ENCODE measurements at regions not wholly inside any gene's neighbourhood (a gene's known extent, or its start where the extent isn't known, plus 50 kb on each side); places are given as distances from the start of the nearest gene placed in this dataset.

DNA sequence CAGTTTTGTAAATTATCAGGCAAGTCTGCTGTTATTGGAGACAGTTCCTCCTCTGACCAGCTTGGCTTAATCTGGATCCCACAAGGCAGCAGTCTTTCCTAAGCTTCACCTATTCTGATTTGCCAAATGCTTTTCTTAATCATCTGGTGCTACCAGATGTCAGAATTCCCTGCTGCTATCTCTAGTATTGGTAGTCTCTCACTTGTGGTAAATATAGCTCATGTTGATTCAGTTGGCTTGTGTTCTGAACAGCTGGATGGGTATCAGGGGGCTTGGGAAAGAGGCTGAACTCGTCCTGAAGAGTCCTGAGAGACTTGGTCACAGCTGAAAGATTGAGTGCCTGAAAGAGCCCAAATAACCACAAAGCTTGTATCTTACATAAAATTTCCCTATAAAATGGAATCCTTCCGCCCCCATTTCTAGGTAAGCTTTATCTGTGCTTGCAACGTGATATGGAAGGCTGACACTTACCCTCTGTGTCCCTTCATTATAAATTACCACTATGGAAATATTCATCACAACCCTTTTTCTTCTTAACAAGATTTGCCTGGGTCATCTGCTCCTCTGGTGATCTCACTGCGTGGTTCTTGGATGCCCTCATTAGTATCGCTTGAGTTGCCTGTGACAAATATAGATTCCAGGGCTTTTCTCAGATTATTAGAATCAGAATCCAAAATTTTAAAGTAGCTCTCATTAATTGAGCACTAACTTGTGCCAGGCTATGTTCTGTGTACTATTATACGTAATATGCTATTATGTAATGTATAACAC is 104.1 kb upstream of the GPRIN3 start:
- Histone ChIP-seq H3K79me2 (ENCODE audit: low read depth) (no peaks in the 10 kb centered on the region), H3K27me3 (no peaks in the 10 kb centered on the region), H3K36me3 (no peaks in the 10 kb centered on the region), H3K4me1 (no peaks in the 10 kb centered on the region), H4K20me1 (ENCODE audit: low read depth) (no peaks in the 10 kb centered on the region), H3K9ac (no peak overlapping the region), H3K4me2 (no peak overlapping the region), H3F3A (ENCODE audit: low read depth) (no peaks in the 10 kb centered on the region), H3K27ac (no peak overlapping the region), H2AFZ (replicated peaks) (no peak overlapping the region), H3K4me3 (no peak overlapping the region), H3K9me3 (ENCODE audit: low read depth) (no peaks in the 10 kb centered on the region)
- TF ChIP-seq EZH2phosphoT487 (IDR thresholded peaks at IDR 0.05) (no peak), EZH2 (IDR thresholded peaks at IDR 0.05) (no peak)
- TF ChIP-seq, protein P1, sequence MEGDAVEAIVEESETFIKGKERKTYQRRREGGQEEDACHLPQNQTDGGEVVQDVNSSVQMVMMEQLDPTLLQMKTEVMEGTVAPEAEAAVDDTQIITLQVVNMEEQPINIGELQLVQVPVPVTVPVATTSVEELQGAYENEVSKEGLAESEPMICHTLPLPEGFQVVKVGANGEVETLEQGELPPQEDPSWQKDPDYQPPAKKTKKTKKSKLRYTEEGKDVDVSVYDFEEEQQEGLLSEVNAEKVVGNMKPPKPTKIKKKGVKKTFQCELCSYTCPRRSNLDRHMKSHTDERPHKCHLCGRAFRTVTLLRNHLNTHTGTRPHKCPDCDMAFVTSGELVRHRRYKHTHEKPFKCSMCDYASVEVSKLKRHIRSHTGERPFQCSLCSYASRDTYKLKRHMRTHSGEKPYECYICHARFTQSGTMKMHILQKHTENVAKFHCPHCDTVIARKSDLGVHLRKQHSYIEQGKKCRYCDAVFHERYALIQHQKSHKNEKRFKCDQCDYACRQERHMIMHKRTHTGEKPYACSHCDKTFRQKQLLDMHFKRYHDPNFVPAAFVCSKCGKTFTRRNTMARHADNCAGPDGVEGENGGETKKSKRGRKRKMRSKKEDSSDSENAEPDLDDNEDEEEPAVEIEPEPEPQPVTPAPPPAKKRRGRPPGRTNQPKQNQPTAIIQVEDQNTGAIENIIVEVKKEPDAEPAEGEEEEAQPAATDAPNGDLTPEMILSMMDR (IDR thresholded peaks at IDR 0.05), result no peak
- Mint-ChIP-seq H3K27me3 (ENCODE audit: insufficient read depth, low read depth) (peaks cover 2% of the 10 kb centered on the region), H3K36me3 (no peaks in the 10 kb centered on the region), H3K4me3 (no peak overlapping the region), H3K4me1 (peaks cover 5% of the 10 kb centered on the region), H3K27ac (no peak overlapping the region), H3K9me3 (no peaks in the 10 kb centered on the region)
- DNase-seq (ENCODE audit: low spot score), result no peak

DNA sequence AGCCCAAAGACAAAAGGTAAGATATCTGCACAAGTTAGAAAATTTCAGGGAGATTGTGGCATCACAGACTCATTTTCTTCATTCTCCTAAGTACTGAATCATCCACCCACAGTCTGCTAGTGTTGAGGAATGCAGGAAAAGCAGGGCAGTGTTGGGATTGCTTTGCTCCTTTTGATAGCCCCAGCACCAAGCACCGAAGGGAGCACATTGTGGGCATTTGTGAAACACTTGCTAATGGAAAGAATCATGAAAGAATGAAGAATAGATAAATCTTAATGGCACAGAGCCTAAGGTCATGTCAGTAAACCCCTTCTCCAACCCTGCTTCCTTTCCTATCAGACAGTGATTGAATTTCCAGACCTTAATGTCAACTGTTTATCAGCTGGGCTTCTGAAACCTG is 103.1 kb upstream of the GPRIN3 start:
- Histone ChIP-seq H3K4me2 (no peak overlapping the region), H3K79me2 (ENCODE audit: low read depth) (no peaks in the 10 kb centered on the region), H2AFZ (replicated peaks) (peak overlapping the region; percentile 41), H4K20me1 (ENCODE audit: low read depth) (no peaks in the 10 kb centered on the region), H3K4me3 (no peak overlapping the region), H3K9me3 (ENCODE audit: low read depth) (no peaks in the 10 kb centered on the region), H3K4me1 (no peaks in the 10 kb centered on the region), H3K27me3 (no peaks in the 10 kb centered on the region), H3K27ac (no peak overlapping the region), H3K36me3 (no peaks in the 10 kb centered on the region), H3F3A (ENCODE audit: low read depth) (no peaks in the 10 kb centered on the region), H3K9ac (no peak overlapping the region)
- no peak overlapping the region for H3K27ac Mint-ChIP-seq
- peaks cover 5% of the 10 kb centered on the region for H3K4me1 Mint-ChIP-seq
- TF ChIP-seq, protein P1 (IDR thresholded peaks at IDR 0.05), result no peak
- TF ChIP-seq EZH2 (IDR thresholded peaks at IDR 0.05) (no peak), EZH2phosphoT487 (IDR thresholded peaks at IDR 0.05) (no peak)
- H3K36me3 Mint-ChIP-seq, result no peaks in the 10 kb centered on the region
- DNase-seq (ENCODE audit: low spot score), result peak; percentile 25
- H3K4me3 Mint-ChIP-seq, result no peak overlapping the region
- peaks cover 2% of the 10 kb centered on the region for H3K27me3 Mint-ChIP-seq (ENCODE audit: insufficient read depth, low read depth)
- no peaks in the 10 kb centered on the region for H3K9me3 Mint-ChIP-seq

DNA sequence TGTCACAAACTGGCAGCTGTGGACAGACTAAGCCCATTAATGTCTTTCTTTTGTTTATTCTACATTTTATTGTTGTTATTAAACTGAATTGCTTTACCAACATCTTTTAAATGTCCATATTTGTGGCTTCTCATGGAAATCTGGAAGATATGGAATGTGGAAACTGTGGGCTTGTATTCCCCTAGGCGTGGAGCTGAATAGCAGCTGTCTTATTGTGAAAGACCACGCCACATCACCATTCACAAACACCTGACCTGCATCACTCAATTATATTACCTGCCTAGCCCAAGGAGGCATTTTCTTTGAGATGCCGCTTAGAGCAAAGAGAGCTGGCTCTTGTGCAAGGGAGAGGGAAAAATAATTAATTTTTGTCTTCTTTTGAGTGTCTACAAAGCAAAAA is 96.9 kb upstream of the GPRIN3 start:
- Histone ChIP-seq H3K4me3 (no peak overlapping the region), H3K9me3 (ENCODE audit: low read depth) (no peaks in the 10 kb centered on the region), H3K4me1 (no peaks in the 10 kb centered on the region), H4K20me1 (ENCODE audit: low read depth) (no peaks in the 10 kb centered on the region), H3K9ac (no peak overlapping the region), H3K27ac (no peak overlapping the region), H2AFZ (replicated peaks) (no peak overlapping the region), H3F3A (ENCODE audit: low read depth) (no peaks in the 10 kb centered on the region), H3K27me3 (no peaks in the 10 kb centered on the region), H3K36me3 (no peaks in the 10 kb centered on the region), H3K79me2 (ENCODE audit: low read depth) (no peaks in the 10 kb centered on the region), H3K4me2 (no peak overlapping the region)
- Mint-ChIP-seq H3K36me3 (no peaks in the 10 kb centered on the region), H3K4me1 (no peaks in the 10 kb centered on the region), H3K27me3 (ENCODE audit: insufficient read depth, low read depth) (no peaks in the 10 kb centered on the region), H3K4me3 (no peak overlapping the region), H3K9me3 (no peaks in the 10 kb centered on the region), H3K27ac (no peak overlapping the region)
- no peak for DNase-seq (ENCODE audit: low spot score)
- TF ChIP-seq EZH2 (IDR thresholded peaks at IDR 0.05) (no peak), EZH2phosphoT487 (IDR thresholded peaks at IDR 0.05) (no peak)
- TF ChIP-seq, protein P1 (IDR thresholded peaks at IDR 0.05), result no peak

All from neural progenitor cell (in vitro differentiated cells).